ENCODE measurements at regions not wholly inside any gene's neighbourhood (a gene's known extent, or its start where the extent isn't known, plus 50 kb on each side); places are given as distances from the start of the nearest gene placed in this dataset.

DNA sequence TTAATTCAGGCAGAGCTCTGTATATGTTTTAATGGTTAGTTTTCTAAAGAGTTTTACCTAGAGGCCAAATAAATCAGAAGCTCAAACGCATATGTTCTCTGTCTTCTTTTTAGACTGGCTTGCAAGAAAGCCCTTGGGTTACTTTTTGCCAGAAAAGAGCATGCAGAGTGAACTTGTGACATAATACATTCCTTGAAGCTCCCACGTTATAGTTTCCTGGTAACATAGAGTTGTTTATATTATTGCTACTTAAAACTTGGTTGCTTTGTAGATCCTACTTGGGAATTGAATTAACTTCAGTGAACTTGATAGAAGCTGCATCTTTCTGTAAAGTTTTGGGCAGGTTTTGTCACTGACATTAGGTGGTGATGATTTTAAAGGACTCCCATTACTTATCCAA lies 102.9 kb downstream of the C9orf152 start:
- TF ChIP-seq ZFP30 (CRISPR knock-in tag; IDR thresholded peaks at IDR 0.05) (no peak), ZNF8 (CRISPR knock-in tag; IDR thresholded peaks at IDR 0.05) (no peak)
- TF ChIP-seq, protein P1, sequence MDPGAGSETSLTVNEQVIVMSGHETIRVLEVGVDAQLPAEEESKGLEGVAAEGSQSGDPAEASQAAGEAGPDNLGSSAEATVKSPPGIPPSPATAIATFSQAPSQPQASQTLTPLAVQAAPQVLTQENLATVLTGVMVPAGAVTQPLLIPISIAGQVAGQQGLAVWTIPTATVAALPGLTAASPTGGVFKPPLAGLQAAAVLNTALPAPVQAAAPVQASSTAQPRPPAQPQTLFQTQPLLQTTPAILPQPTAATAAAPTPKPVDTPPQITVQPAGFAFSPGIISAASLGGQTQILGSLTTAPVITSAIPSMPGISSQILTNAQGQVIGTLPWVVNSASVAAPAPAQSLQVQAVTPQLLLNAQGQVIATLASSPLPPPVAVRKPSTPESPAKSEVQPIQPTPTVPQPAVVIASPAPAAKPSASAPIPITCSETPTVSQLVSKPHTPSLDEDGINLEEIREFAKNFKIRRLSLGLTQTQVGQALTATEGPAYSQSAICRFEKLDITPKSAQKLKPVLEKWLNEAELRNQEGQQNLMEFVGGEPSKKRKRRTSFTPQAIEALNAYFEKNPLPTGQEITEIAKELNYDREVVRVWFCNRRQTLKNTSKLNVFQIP (CRISPR knock-in tag; IDR thresholded peaks at IDR 0.05; ENCODE audit: borderline replicate concordance, low read depth), result no peak
